Osteocyte (in vitro differentiated cells): ENCODE measurements at regions not wholly inside any gene's neighbourhood (a gene's known extent, or its start where the extent isn't known, plus 50 kb on each side); places are given as distances from the start of the nearest gene placed in this dataset.

Experiments used
- DNase-seq: peaks from one replicate; pipeline ENCODE4 v3.0.0; 2021; ENCODE audit warnings: mixed read lengths; ENCODE audit not compliant: unreplicated experiment; ENCODE audit errors: extremely low spot score
- H3K27ac Mint-ChIP-seq: one replicate; pipeline ENCODE4 v1.8.0; 2021; ENCODE audit warnings: mild to moderate bottlenecking, mixed read lengths; ENCODE audit not compliant: unreplicated experiment
- H3K27me3 Mint-ChIP-seq: one replicate; pipeline ENCODE4 v1.8.0; 2021; ENCODE audit warnings: mixed read lengths; ENCODE audit not compliant: unreplicated experiment
- H3K36me3 Mint-ChIP-seq: one replicate; pipeline ENCODE4 v1.8.0; 2021; ENCODE audit warnings: mixed read lengths; ENCODE audit not compliant: unreplicated experiment
- H3K4me1 Mint-ChIP-seq: one replicate; pipeline ENCODE4 v1.8.0; 2021; ENCODE audit warnings: mixed read lengths; ENCODE audit not compliant: unreplicated experiment
- H3K4me3 Mint-ChIP-seq: one replicate; pipeline ENCODE4 v1.8.0; 2021; ENCODE audit warnings: mild to moderate bottlenecking, moderate library complexity, mixed read lengths; ENCODE audit not compliant: unreplicated experiment
- H3K9me3 Mint-ChIP-seq: one replicate; pipeline ENCODE4 v1.8.0; 2021; ENCODE audit warnings: mixed read lengths; ENCODE audit not compliant: unreplicated experiment
- CTCF ChIP-seq: fragments of 200-600 bp; sonication (generic); IDR thresholded peaks from 2 replicates; pipeline ENCODE4 v1.5.0; 2021; ENCODE audit warnings: antibody characterized with exemption, mild to moderate bottlenecking, moderate library complexity

- no peaks in the 10 kb centered on the region for H3K36me3 Mint-ChIP-seq
- no peak overlapping the region for H3K27ac Mint-ChIP-seq
- H3K27me3 Mint-ChIP-seq = peaks cover 24% of the 10 kb centered on the region
Measured at GRCh38 chr2:58578276-58578675, 337.2 kb upstream of the FANCL start.

GRCh38 chr2:58574873-58575272 is 333.7 kb upstream of the FANCL start:
- no peak overlapping the region for H3K27ac Mint-ChIP-seq
- H3K9me3 Mint-ChIP-seq = no peaks in the 10 kb centered on the region
- no peak overlapping the region for H3K4me3 Mint-ChIP-seq
- no peak for DNase-seq
- TF ChIP-seq CTCF = no peak
- H3K36me3 Mint-ChIP-seq = no peaks in the 10 kb centered on the region
- H3K4me1 Mint-ChIP-seq = peaks cover 4% of the 10 kb centered on the region
- H3K27me3 Mint-ChIP-seq = peaks cover 20% of the 10 kb centered on the region

More at GRCh38 chr2:58578276-58578675, 337.2 kb upstream of the FANCL start:
- no peak for TF ChIP-seq CTCF
- Mint-ChIP-seq H3K4me1 (no peaks in the 10 kb centered on the region), H3K9me3 (no peaks in the 10 kb centered on the region), H3K4me3 (no peak overlapping the region)
- DNase-seq = no peak

GRCh38 chr2:58572731-58573130 is 331.6 kb upstream of the FANCL start:
- H3K4me3 Mint-ChIP-seq = no peak overlapping the region
- H3K9me3 Mint-ChIP-seq = no peaks in the 10 kb centered on the region
- H3K27ac Mint-ChIP-seq = no peak overlapping the region
- H3K36me3 Mint-ChIP-seq = no peaks in the 10 kb centered on the region
- H3K27me3 Mint-ChIP-seq = peaks cover 11% of the 10 kb centered on the region
- DNase-seq = no peak
- peaks cover 5% of the 10 kb centered on the region for H3K4me1 Mint-ChIP-seq
- TF ChIP-seq CTCF = no peak

GRCh38 chr2:58571181-58571852 is 330.2 kb upstream of the FANCL start:
- DNase-seq = no peak
- peak; percentile 86 for TF ChIP-seq CTCF
- peaks cover 14% of the 10 kb centered on the region for H3K27me3 Mint-ChIP-seq
- no peaks in the 10 kb centered on the region for H3K9me3 Mint-ChIP-seq
- no peaks in the 10 kb centered on the region for H3K36me3 Mint-ChIP-seq
- no peak overlapping the region for H3K27ac Mint-ChIP-seq
- peaks cover 5% of the 10 kb centered on the region for H3K4me1 Mint-ChIP-seq
- H3K4me3 Mint-ChIP-seq = no peak overlapping the region

- TF ChIP-seq CTCF = no peak
- Mint-ChIP-seq H3K4me1 (peaks cover 5% of the 10 kb centered on the region), H3K27me3 (peaks cover 10% of the 10 kb centered on the region), H3K4me3 (no peak overlapping the region), H3K27ac (no peak overlapping the region), H3K9me3 (no peaks in the 10 kb centered on the region), H3K36me3 (no peaks in the 10 kb centered on the region)
- no peak for DNase-seq
Measured at GRCh38 chr2:58569475-58570185, 328.5 kb upstream of the FANCL start.
